Activated naive CD4-positive, alpha-beta T cell (primary cell): ENCODE measurements at regions not wholly inside any gene's neighbourhood (a gene's known extent, or its start where the extent isn't known, plus 50 kb on each side); places are given as distances from the start of the nearest gene placed in this dataset.

Source experiments
- DNase-seq, 4 experiments: peaks; one replicate each; lab custom pipeline; 2025; lab: John Stamatoyannopoulos, UW

DNA sequence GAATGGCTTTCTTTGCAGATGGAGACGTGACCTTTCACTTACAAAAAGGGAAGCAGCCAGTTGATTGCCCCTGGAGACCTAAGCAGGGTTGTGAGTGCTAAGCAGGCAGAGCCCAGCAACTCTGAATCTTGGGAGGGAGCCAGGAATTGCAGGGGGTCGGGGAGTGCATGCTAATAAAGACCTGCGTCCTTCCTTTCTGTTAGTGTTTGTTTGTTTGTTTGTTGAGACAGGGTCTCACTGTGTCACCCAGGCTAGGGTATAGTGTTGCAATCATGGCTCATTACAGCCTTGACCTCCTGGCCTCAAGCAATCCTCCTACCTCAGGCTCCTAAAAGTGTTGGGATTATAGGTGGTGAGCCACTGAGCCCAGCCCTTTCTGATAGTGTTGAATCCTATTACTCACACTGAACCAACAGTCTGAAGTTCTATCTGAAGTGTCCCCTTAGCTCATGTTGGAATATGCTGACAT is 137.4 kb downstream of the CEP135 start:
- DNase-seq: no peak

GRCh38 chr4:56085275-56085674 is 136.5 kb downstream of the CEP135 start:
- DNase-seq: no peak

GRCh38 chr4:56084851-56085250 is 136.1 kb downstream of the CEP135 start:
- no peak for DNase-seq
